ENCODE measurements at regions not wholly inside any gene's neighbourhood (a gene's known extent, or its start where the extent isn't known, plus 50 kb on each side); places are given as distances from the start of the nearest gene placed in this dataset.

DNA sequence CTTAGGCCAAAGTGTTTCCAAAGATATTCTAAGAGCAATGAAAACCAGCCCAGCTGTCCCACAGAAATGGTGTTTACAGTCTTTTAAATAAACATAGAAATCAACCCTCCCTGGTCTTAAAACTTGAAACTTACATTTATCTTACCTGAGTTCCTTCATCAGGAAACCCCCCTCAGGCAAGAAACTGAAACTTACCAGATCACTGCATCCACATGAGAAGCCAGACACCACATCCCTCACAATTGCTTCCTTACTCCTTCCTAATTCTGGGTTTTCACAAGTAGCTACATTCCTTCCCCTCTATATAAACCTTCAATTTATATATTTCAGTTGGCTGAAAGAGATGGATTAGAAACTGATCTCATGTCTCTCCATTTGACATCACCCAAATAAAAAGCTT lies 563.0 kb upstream of the CHRM3 start:
- no peak overlapping the region for H3K27ac Mint-ChIP-seq
- ATAC-seq (no peak), DNase-seq (ENCODE audit: low spot score) (no peak)
- ChIA-PET POLR2A (no interaction called here), CTCF (no interaction called here)
- peaks cover 38% of the 10 kb centered on the region for H3K9me3 Mint-ChIP-seq
- H3K4me3 Mint-ChIP-seq, result no peak overlapping the region
- TF ChIP-seq, protein P1, sequence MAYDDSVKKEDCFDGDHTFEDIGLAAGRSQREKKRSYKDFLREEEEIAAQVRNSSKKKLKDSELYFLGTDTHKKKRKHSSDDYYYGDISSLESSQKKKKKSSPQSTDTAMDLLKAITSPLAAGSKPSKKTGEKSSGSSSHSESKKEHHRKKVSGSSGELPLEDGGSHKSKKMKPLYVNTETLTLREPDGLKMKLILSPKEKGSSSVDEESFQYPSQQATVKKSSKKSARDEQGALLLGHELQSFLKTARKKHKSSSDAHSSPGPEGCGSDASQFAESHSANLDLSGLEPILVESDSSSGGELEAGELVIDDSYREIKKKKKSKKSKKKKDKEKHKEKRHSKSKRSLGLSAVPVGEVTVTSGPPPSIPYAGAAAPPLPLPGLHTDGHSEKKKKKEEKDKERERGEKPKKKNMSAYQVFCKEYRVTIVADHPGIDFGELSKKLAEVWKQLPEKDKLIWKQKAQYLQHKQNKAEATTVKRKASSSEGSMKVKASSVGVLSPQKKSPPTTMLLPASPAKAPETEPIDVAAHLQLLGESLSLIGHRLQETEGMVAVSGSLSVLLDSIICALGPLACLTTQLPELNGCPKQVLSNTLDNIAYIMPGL (CRISPR knock-in tag; IDR thresholded peaks at IDR 0.05), result no peak
- TF ChIP-seq SP1 (CRISPR knock-in tag; conservative IDR thresholded peaks at IDR 0.05), result no peak
- TF ChIP-seq, protein P2, sequence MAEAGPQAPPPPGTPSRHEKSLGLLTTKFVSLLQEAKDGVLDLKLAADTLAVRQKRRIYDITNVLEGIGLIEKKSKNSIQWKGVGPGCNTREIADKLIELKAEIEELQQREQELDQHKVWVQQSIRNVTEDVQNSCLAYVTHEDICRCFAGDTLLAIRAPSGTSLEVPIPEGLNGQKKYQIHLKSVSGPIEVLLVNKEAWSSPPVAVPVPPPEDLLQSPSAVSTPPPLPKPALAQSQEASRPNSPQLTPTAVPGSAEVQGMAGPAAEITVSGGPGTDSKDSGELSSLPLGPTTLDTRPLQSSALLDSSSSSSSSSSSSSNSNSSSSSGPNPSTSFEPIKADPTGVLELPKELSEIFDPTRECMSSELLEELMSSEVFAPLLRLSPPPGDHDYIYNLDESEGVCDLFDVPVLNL (CRISPR knock-in tag; IDR thresholded peaks at IDR 0.05; ENCODE audit: borderline replicate concordance, low read depth), result no peak
- H3K36me3 Mint-ChIP-seq, result peaks cover 12% of the 10 kb centered on the region
- H3K27me3 Mint-ChIP-seq (ENCODE audit: low read depth), result no peaks in the 10 kb centered on the region
- no peaks in the 10 kb centered on the region for H3K4me1 Mint-ChIP-seq

DNA sequence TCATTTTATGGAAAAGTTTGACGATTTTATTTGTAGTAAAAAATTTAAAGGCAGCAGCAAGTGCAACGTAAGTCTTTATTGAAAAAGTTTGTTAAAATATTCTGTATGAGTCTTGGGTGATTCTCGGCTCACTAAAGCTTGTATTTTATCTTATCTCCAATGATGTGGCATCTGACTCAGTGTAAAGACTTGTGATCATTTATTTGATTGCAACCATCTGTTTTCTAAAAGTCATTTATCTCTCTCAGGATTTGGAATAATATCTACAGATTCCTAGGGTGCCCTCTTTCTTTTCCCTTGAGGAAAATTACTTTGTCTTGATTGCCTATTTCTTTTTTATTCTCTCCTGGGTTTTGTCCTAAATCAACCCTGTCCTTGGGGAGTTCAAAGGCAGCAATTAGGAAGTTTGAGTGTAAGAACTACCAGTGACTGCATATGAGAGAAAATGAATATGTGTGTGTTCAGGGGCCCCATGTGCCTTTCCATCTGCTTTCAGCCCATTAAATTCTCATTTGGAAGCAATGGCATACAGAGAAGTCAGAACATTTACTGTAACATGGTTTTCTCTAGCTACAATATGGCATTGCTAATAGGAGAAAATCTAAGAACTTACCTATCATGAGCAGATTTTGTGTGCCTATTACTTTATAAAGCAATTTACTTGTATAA lies 575.0 kb upstream of the CHRM3 start:
- no peak overlapping the region for H3K4me3 Mint-ChIP-seq
- POLR2A ChIA-PET, result no interaction called here
- no peak overlapping the region for H3K27ac Mint-ChIP-seq
- no peaks in the 10 kb centered on the region for H3K27me3 Mint-ChIP-seq (ENCODE audit: low read depth)
- H3K36me3 Mint-ChIP-seq, result peaks cover 7% of the 10 kb centered on the region
- CTCF ChIA-PET, result no interaction called here
- DNase-seq (ENCODE audit: low spot score), result no peak
- no peak for ATAC-seq
- H3K9me3 Mint-ChIP-seq, result peaks cover 10% of the 10 kb centered on the region
- no peaks in the 10 kb centered on the region for H3K4me1 Mint-ChIP-seq
- TF ChIP-seq FOXJ3 (CRISPR knock-in tag; IDR thresholded peaks at IDR 0.05; ENCODE audit: borderline replicate concordance) (no peak), GABPB1 (CRISPR knock-in tag; IDR thresholded peaks at IDR 0.05) (no peak), GTF2I (CRISPR knock-in tag; conservative IDR thresholded peaks at IDR 0.05) (no peak), GRHL2 (CRISPR knock-in tag; IDR thresholded peaks at IDR 0.05; ENCODE audit: insufficient replicate concordance, severe bottlenecking) (no peak), NR1H2 (CRISPR knock-in tag; IDR thresholded peaks at IDR 0.05) (no peak), MYBL2 (CRISPR knock-in tag; IDR thresholded peaks at IDR 0.05) (no peak), ELF4 (CRISPR knock-in tag; IDR thresholded peaks at IDR 0.05; ENCODE audit: low read depth) (no peak), RORB (CRISPR knock-in tag; IDR thresholded peaks at IDR 0.05) (no peak)
- TF ChIP-seq, protein P2 (CRISPR knock-in tag; IDR thresholded peaks at IDR 0.05; ENCODE audit: borderline replicate concordance, low read depth), result no peak
- TF ChIP-seq, protein P3, sequence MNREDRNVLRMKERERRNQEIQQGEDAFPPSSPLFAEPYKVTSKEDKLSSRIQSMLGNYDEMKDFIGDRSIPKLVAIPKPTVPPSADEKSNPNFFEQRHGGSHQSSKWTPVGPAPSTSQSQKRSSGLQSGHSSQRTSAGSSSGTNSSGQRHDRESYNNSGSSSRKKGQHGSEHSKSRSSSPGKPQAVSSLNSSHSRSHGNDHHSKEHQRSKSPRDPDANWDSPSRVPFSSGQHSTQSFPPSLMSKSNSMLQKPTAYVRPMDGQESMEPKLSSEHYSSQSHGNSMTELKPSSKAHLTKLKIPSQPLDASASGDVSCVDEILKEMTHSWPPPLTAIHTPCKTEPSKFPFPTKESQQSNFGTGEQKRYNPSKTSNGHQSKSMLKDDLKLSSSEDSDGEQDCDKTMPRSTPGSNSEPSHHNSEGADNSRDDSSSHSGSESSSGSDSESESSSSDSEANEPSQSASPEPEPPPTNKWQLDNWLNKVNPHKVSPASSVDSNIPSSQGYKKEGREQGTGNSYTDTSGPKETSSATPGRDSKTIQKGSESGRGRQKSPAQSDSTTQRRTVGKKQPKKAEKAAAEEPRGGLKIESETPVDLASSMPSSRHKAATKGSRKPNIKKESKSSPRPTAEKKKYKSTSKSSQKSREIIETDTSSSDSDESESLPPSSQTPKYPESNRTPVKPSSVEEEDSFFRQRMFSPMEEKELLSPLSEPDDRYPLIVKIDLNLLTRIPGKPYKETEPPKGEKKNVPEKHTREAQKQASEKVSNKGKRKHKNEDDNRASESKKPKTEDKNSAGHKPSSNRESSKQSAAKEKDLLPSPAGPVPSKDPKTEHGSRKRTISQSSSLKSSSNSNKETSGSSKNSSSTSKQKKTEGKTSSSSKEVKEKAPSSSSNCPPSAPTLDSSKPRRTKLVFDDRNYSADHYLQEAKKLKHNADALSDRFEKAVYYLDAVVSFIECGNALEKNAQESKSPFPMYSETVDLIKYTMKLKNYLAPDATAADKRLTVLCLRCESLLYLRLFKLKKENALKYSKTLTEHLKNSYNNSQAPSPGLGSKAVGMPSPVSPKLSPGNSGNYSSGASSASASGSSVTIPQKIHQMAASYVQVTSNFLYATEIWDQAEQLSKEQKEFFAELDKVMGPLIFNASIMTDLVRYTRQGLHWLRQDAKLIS (CRISPR knock-in tag; IDR thresholded peaks at IDR 0.05; ENCODE audit: borderline replicate concordance), result no peak
- TF ChIP-seq, protein P4, sequence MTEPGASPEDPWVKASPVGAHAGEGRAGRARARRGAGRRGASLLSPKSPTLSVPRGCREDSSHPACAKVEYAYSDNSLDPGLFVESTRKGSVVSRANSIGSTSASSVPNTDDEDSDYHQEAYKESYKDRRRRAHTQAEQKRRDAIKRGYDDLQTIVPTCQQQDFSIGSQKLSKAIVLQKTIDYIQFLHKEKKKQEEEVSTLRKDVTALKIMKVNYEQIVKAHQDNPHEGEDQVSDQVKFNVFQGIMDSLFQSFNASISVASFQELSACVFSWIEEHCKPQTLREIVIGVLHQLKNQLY (CRISPR knock-in tag; IDR thresholded peaks at IDR 0.05), result no peak
- TF ChIP-seq, protein P5, sequence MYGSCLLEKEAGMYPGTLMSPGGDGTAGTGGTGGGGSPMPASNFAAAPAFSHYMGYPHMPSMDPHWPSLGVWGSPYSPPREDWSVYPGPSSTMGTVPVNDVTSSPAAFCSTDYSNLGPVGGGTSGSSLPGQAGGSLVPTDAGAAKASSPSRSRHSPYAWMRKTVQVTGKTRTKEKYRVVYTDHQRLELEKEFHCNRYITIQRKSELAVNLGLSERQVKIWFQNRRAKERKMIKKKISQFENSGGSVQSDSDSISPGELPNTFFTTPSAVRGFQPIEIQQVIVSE (CRISPR knock-in tag; IDR thresholded peaks at IDR 0.05; ENCODE audit: borderline replicate concordance), result no peak
- TF ChIP-seq, protein P6, sequence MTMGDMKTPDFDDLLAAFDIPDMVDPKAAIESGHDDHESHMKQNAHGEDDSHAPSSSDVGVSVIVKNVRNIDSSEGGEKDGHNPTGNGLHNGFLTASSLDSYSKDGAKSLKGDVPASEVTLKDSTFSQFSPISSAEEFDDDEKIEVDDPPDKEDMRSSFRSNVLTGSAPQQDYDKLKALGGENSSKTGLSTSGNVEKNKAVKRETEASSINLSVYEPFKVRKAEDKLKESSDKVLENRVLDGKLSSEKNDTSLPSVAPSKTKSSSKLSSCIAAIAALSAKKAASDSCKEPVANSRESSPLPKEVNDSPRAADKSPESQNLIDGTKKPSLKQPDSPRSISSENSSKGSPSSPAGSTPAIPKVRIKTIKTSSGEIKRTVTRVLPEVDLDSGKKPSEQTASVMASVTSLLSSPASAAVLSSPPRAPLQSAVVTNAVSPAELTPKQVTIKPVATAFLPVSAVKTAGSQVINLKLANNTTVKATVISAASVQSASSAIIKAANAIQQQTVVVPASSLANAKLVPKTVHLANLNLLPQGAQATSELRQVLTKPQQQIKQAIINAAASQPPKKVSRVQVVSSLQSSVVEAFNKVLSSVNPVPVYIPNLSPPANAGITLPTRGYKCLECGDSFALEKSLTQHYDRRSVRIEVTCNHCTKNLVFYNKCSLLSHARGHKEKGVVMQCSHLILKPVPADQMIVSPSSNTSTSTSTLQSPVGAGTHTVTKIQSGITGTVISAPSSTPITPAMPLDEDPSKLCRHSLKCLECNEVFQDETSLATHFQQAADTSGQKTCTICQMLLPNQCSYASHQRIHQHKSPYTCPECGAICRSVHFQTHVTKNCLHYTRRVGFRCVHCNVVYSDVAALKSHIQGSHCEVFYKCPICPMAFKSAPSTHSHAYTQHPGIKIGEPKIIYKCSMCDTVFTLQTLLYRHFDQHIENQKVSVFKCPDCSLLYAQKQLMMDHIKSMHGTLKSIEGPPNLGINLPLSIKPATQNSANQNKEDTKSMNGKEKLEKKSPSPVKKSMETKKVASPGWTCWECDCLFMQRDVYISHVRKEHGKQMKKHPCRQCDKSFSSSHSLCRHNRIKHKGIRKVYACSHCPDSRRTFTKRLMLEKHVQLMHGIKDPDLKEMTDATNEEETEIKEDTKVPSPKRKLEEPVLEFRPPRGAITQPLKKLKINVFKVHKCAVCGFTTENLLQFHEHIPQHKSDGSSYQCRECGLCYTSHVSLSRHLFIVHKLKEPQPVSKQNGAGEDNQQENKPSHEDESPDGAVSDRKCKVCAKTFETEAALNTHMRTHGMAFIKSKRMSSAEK (CRISPR knock-in tag; IDR thresholded peaks at IDR 0.05; ENCODE audit: borderline replicate concordance), result no peak
- TF ChIP-seq, protein P7, sequence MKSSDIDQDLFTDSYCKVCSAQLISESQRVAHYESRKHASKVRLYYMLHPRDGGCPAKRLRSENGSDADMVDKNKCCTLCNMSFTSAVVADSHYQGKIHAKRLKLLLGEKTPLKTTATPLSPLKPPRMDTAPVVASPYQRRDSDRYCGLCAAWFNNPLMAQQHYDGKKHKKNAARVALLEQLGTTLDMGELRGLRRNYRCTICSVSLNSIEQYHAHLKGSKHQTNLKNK (CRISPR knock-in tag; IDR thresholded peaks at IDR 0.05), result no peak
- TF ChIP-seq, protein P8, sequence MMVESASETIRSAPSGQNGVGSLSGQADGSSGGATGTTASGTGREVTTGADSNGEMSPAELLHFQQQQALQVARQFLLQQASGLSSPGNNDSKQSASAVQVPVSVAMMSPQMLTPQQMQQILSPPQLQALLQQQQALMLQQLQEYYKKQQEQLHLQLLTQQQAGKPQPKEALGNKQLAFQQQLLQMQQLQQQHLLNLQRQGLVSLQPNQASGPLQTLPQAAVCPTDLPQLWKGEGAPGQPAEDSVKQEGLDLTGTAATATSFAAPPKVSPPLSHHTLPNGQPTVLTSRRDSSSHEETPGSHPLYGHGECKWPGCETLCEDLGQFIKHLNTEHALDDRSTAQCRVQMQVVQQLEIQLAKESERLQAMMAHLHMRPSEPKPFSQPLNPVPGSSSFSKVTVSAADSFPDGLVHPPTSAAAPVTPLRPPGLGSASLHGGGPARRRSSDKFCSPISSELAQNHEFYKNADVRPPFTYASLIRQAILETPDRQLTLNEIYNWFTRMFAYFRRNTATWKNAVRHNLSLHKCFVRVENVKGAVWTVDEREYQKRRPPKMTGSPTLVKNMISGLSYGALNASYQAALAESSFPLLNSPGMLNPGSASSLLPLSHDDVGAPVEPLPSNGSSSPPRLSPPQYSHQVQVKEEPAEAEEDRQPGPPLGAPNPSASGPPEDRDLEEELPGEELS (CRISPR knock-in tag; IDR thresholded peaks at IDR 0.05), result no peak
